NCI-H510A (cell line): ENCODE measurements at regions not wholly inside any gene's neighbourhood (a gene's known extent, or its start where the extent isn't known, plus 50 kb on each side); places are given as distances from the start of the nearest gene placed in this dataset.
A peak's percentile ranks its signal among the peaks of the same experiment; 100 is the strongest.
"Not testable (repeated sequence)": the region's sequence is repeated elsewhere in the genome, so short reads cannot be mapped to it uniquely, and the experiment has no call there.

Experiments
- DNase-seq: peaks from one replicate; lab custom pipeline; 2025; lab: John Stamatoyannopoulos, UW

- no peak for DNase-seq
These were observed 510.8 kb upstream of the POU3F2 start for GRCh38 chr6:98323605-98324004.

- no peak for DNase-seq
These were observed 509.9 kb upstream of the POU3F2 start for GRCh38 chr6:98324446-98324845.

- no peak for DNase-seq
These were observed 509.0 kb upstream of the POU3F2 start for GRCh38 chr6:98325366-98325765.

- DNase-seq: no peak
These were observed 501.1 kb upstream of the POU3F2 start for GRCh38 chr6:98333273-98333672.

GRCh38 chr6:98335594-98335993, 498.8 kb upstream of the POU3F2 start:
- no peak for DNase-seq

GRCh38 chr6:98339506-98339905, 494.9 kb upstream of the POU3F2 start:
- DNase-seq: no peak

- DNase-seq: peak; percentile 12
These were observed 491.4 kb upstream of the POU3F2 start for GRCh38 chr6:98343004-98343403.

GRCh38 chr6:98343797-98344196, 490.6 kb upstream of the POU3F2 start:
- no peak for DNase-seq

- DNase-seq: no peak
These were observed 482.0 kb upstream of the POU3F2 start for GRCh38 chr6:98352348-98352747.

- no peak for DNase-seq
These were observed 476.2 kb upstream of the POU3F2 start for GRCh38 chr6:98358173-98358572.

- no peak for DNase-seq
These were observed 468.0 kb upstream of the POU3F2 start for GRCh38 chr6:98366371-98366770.

- no peak for DNase-seq
These were observed 453.8 kb upstream of the POU3F2 start for GRCh38 chr6:98380589-98380988.

- DNase-seq: no peak
These were observed 452.1 kb upstream of the POU3F2 start for GRCh38 chr6:98382246-98382645.

GRCh38 chr6:98384334-98384733, 450.0 kb upstream of the POU3F2 start:
- DNase-seq: no peak

GRCh38 chr6:98384801-98385200, 449.6 kb upstream of the POU3F2 start:
- DNase-seq: no peak

- no peak for DNase-seq
These were observed 438.7 kb upstream of the POU3F2 start for GRCh38 chr6:98395610-98396166.

- DNase-seq: no peak
These were observed 418.3 kb upstream of the POU3F2 start for GRCh38 chr6:98416027-98416426.

GRCh38 chr6:98416497-98417158, 417.7 kb upstream of the POU3F2 start:
- DNase-seq: not testable (repeated sequence)

- no peak for DNase-seq
These were observed 400.9 kb upstream of the POU3F2 start for GRCh38 chr6:98433325-98434056.

- DNase-seq: no peak
These were observed 390.7 kb upstream of the POU3F2 start for GRCh38 chr6:98443633-98444032.

GRCh38 chr6:98452685-98453084, 381.7 kb upstream of the POU3F2 start:
- no peak for DNase-seq

- DNase-seq: no peak
These were observed 379.5 kb upstream of the POU3F2 start for GRCh38 chr6:98454809-98455322.

GRCh38 chr6:98458708-98459107, 375.7 kb upstream of the POU3F2 start:
- DNase-seq: no peak
